ENCODE measurements at regions not wholly inside any gene's neighbourhood (a gene's known extent, or its start where the extent isn't known, plus 50 kb on each side); places are given as distances from the start of the nearest gene placed in this dataset.

DNA sequence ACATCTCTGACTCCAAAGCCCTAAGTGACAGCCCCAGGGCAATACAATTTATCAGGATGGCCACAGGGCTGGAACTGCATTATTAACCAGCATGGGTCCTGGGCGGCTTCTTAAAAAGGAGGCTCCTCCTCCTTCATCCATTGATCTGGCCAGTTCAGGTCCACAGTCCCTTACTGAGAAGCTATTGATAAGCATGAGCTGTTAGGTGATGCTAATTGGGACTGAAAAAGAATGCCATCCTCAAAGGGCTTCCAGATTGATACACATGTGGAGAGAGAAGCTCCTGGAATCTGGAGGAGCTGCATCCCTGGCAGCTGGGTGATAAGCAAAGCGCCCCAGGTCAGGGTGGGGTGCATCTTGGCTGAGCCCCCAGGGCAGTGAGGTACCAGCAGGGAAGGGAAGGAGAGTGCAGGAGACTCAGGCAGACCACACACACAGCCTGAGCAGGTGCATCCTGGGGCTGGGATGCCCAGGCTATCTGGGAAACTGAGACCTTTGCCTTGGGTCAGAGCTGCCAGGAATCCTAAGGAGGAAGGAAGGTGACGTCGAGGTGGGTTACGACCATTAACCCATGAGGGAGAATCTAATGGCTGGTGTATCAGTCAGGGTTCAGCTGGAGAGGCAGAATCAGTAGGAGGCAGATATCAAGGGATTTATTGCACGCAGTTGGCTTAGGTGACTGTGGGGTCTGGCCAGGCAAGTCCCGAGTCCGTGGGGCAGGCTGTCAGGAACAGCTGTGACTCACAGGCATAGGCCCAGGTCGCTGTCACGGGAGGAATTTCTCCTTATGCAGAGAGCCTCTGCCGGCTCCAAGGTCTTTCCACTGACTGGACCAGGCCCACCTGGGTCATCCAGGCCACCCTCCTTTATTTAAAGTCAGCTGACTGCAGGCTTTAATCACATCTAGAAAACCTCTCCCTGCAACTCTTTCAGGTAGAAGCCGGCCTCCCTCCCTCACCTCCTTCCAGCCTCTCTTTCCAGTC, 261.2 kb downstream of the BMP7 start:
- DNase-seq = no peak

DNA sequence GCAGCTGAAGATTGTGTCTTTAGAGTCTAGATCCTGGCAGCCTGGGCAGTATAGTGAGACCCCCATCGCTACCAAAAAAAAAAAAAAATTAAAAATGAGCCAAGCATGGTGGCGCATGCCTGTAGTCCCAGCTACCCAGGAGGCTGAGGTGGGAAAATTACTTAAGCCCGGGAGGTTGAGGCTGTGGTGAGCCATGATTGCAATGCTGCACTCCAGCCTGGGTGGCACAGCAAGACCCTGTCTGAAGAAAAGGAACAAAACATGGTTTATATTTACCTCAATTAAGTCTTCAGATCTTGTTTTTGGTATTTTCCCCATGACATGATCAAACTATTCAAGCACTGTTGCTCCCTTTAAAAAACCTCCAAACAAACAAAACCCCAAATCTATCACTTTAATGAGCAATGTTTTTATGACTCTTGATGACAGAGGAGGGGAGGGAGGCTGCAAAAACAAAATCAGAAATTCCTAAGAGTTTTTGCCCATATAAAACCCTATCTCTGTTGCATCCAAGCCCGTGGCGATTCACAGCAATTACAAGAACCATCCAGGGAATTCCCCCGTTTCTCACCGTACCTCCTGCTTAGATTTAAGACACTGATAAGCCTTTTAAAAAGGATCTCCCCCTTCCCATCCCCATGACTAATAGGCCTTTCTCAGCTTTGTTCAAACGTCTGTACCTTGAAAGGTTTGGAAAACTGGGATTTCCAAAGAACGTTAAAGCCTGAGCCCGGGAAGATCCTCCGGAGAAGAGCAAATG, 259.9 kb downstream of the BMP7 start:
- DNase-seq = no peak

DNA sequence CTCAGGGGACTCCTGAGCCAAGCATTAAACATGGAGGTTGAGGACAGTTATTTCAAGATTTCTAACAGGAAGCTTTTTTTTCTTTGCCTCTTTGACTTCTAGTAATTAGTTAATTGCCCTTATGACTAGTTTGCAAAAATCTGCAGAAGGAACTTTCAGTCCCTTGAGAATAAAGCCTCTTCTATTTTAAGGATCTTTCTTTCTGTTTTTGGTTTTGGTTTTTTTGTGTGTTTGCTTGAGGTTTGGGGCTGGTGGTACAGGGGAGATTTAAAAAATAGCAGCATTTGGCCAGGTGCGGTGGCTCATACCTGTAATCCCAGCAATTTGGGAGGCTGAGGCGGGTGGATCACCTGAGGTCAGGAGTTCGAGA, 259.3 kb downstream of the BMP7 start:
- DNase-seq = no peak

DNA sequence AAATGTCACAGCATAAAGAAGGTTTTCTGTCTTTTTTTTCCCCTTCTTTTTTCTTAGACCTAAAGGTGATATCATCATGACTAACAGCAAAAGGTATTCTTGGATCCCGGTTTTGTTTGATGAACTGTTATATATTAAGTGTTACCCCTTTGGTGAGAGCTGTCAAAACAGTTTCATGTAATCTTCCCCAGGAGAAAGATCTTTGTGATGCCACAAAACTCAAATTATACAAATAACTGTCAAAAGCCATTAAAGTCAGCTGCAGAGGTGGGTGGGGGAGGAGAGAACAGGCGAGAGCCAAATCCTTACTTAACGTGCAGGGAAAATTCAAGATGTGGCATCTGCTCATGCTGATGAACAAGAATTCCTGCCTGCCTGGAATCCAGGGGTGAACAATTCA, 258.2 kb downstream of the BMP7 start:
- no peak for DNase-seq

DNA sequence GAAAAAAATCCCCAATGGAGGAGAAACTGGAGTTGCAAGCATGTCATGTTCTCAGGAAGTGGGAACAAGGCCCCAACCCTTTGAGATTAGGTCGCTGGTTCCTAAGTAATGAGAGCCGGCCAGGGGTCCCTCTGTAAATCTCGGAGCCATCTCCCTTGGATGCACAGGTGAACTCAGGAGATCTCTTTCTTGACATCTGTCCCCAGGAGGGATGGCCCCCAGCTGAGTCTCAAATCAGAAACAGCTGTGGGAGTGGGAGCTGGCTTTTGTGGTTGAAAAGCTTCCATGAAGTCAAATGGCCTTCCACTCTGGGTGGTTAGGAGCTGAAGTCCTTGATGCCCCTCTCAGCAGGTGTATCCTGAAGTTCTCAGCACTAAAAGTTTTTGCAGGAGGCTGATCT, 257.1 kb downstream of the BMP7 start:
- DNase-seq = no peak

DNA sequence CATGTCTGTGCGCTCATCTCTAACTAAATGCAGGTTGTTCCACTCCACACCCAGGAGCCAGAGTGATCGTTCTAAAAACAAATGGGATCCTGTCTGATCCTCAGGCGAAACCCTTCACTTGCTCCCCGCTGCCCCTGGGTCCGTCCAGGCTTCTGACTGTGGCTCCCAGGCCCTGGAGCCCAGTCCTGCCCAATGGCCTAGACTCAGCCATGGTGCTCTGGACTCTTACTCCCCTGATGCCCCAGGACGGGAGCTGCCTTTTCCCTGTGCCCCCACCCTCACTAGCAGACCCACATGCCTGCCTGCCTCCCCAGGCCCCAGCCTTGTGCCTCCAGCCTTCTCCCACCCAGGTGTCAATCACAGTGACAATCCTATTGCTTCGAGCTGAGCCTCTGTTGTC, 256.7 kb downstream of the BMP7 start:
- no peak for DNase-seq

DNA sequence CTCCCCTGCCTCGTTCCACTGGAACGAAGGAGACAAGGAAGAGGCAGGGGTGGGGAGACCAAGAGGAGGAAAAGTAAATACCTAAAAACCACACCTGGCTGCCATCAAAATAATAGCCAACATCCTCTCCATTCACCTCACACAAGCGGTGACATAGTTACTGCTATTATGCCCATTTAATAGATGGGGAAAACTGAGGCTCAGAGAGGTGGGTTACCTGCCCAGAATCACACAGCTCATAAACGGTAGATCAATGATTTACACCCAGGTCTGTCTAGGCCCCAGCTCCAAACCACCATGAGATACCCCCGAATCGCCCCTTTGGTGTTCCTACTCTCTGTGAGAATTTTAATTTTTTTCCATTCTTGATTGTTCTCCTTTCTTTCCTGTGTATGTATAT, 253.8 kb downstream of the BMP7 start:
- no peak for DNase-seq

DNA sequence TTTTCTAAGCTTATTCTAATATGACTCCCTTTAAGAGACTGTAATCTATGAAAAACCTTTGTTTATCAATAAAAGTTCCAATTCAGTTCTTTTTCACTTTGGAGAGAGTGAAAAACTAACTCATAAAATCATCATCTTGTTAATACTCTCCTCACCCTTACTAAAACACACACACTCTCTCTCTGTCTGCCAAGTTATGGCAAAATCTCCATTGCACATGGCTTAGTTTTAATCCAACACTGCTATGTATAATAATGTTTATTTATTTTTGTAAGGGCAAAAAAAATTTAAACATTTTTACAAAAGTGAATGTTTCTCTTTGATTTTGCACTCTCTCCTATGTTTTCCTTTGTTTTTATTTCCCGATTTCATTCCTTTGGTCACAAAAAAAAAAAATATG, 253.2 kb downstream of the BMP7 start:
- DNase-seq = no peak

DNA sequence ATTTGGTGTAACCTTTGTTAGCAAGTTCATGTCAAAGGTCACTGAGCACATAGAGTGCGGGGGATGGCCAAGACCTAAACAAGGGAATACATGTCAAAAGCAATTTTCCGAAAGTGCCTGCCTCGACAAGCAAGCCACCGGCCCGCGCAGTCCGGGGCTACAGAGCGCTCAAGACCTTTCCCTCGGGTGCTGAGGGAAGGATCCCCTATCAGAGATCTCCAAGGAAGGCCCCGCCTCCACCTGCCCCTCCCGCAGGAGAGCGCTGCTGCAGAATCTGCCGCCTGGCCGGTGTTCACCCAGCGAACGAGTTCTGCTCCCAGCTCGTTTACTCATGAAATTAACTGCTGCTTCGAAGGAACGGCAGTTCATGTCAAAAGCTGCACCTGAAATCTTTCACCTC, 252.7 kb downstream of the BMP7 start:
- DNase-seq = no peak

DNA sequence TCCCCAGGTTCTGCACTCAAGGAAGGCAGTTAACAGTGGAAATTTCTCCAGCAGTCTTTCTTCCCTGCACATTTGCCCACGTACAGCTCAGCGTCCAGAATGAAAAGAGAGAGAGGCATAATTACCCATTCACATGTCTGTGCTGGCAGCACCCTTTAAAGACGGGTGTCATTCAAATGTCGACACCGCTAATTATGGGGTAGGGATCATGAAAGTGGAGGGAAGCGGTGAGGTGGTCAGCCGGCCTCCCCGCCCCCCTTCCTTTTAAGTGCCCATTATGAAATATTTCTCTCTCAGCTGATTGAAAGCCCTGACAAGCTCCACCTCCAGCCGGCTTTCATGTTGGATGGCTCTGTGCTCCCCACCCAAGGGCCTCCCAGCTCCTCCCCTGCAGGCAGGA, 246.1 kb downstream of the BMP7 start:
- no peak for DNase-seq

DNA sequence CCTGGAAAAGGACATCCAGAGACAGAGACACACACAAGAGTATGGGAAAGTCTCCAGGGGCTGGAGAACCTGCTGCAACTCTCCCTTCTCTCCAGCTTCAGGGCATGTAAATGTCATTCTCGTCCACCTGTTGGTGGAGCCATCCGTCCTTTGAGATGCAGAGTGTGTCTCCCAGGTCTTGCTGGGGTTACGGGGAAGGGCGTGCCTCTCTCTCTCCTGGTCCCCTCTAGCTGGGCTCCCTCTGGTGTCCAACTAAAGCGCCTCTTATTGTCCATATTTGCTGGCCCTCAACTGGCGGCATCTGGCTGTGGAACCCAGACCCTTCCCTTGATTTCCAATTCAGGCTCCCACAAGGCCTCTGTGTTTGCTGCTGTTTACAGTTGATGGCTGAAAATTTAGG, 244.1 kb downstream of the BMP7 start:
- DNase-seq = no peak

DNA sequence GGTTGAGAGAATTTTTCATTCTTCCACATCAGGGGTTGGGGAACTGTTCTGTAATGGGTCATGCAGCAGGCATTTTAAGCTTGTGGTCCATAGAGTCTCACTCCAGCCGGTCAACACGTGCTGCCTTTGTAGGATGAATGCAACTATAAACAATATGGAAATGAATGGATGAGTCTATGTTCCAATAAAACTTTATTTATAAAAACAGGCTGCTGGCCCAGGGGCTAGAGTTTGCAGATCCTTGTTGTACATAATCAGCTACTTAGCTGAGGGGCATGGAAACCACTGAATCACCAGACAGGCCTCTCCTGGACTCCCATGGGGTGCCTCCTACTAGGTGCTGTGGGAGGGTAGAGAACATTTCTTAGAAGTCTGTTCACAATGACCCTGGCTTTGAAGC, 243.4 kb downstream of the BMP7 start:
- no peak for DNase-seq

DNA sequence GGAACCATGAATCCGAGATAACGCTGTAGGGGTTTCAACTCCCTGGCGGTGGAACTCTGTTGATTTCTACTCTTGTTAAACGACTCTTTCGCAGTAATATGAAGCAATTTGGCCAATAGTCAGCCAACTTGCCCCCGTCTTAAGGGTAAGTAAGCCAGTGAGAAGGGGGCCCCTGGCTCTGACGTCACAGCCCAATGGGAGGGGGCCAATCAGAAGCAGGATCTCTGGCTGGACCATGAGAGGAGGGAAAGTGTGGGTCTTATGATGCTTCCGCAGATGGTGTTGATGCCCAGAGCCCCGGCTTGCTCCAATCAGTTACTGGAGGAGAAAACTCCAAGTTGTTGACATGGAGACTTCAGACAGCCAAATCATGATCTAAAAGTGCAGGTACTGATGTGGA, 242.4 kb downstream of the BMP7 start:
- DNase-seq = no peak

DNA sequence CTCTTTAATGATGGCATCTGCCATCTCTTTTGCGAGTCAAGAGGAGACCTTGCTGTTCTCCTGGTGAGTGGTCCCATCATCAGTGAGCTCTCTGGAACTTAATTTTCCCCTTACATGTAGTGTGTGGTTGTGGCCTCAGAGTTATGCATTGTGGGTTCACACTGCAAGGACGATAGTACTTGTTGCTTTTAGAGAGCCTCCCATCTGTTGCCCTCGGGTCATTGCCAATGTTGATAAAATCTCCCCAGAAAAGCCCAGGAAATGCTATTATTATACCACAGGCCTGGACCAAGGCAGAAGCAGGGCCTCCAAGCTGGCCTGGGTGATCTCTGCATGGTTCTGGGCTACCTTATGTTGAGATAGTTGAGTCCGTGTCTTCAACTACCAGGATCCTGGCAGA, 241.6 kb downstream of the BMP7 start:
- DNase-seq = no peak

DNA sequence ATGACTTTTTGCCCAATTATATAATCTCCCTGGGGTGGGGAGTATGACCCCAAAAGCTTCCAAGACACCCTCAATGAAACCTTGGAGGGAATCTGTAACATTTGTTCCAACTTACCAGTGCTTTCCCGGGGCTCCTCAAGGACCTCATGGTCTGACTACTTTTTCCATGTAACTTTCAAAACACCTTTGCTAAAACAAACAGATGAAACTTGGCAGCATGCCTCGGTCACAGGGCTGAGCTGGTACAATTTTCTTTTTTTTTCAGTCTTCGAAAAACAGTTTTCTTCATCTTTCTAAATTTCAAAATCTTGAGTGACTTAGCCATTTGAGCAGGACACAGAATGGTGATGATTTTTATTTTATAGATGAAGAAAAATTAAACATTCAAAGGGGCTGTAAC, 241.2 kb downstream of the BMP7 start:
- DNase-seq = no peak

DNA sequence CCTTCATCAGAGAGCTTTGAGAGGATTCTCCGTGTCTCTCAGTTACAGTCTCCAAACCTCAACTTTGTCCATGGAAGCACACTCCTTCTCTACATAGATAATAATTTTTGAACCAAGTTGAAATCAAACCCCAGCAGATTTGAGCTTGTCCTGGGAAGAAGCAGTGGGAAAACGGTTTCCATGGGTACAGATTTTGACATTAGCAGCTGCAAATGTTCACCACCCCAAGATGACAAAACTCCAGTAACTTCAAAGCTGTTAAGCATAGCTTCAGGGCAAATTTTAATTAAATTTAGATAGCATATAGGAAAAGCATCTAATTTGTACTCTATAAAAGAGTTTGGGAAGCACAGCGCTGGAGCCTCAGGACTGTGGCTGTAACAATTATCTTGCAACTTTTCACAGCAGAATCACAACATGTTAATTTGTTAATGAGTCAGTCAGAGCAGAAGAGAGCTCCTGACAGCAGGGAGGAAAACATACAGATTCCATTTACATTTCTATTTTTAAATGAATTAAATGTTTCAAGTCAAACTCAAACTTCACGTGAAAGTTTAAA, 240.7 kb downstream of the BMP7 start:
- no peak for DNase-seq

DNA sequence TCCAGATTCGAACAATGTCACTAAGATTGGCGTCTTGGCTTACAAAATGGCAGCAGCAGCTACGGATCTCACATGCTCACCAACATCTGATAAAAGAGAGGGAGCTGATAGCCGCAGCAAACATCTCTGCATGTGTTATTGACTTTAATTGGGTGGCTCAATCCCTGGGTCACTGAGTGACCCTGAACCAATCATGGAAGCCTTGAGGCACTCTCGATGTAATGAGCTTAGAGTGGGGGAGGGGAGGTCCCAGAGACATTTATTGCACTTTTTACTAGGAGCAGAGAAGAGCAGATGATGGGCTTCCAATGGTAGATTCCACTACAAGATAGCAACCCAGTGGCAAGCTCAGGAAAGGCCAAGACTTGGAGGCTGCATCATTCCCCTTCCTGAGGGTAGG, 238.7 kb downstream of the BMP7 start:
- no peak for DNase-seq

DNA sequence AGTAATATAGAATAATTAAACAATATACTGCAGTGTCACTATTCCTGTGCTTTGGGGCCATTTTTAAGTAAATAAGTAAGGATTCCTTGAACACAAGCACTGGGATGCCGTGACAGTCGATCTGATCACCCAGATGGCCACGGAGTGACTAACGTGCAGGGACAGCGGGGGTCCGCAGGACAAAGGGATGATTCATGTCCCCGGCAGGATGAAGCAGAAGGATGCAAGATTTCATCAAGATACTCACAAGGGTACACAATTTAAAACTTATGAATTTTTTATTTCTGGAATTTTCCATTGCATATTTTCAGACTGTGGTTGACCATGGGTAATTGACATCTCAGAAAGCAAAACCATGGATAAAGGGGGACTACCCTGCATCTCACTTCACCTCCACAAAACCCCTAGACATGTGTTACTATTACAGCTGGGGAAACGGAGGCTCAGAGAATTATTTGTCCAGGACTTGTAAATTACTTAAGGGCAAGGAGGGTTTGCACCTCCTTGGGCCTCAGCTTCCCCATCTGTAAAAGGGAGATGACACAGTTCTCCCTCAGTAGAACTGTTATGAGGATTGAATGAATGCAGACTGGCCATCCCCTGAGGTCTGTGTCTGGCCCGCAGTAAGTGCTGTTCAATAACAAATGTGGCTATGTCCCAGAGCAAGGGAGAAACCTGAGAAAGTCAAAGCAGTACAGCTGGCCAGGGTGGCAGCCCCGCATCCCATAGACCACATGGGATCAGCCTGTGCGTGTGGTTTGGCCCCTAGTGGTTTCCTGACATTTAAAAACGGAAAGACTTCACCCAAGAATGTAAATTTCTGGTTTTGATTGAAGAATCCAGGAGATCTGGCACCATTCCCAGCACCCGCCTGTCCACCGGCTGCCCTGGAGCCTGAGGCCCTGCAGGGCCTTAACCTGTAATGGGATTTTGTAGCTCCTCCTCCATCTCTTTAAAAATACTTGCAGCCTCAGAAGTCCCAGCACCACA, 235.5 kb downstream of the BMP7 start:
- no peak for DNase-seq

DNA sequence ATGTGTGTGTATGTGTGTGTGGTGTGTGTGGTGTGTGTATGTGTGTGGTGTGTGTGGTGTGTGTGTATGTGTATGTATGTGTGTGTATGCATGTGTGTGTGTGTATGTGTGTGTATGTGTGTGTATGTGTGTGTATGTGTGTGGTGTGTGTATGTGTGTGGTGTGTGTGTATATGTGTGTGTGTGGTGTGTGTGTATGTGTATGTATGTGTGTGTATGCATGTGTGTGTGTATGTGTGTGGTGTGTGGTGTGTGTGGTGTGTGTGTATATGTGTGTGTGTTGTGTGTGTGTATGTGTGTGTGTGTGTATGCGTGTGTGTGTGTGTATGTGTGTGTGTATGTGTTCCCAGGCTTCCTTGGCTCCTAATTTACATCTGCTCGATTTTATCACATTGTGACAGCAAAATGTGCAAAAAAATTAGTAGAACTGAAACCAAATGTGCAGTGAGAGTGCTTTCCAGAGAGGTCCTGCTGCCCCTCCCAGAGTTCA, 234.5 kb downstream of the BMP7 start:
- no peak for DNase-seq

DNA sequence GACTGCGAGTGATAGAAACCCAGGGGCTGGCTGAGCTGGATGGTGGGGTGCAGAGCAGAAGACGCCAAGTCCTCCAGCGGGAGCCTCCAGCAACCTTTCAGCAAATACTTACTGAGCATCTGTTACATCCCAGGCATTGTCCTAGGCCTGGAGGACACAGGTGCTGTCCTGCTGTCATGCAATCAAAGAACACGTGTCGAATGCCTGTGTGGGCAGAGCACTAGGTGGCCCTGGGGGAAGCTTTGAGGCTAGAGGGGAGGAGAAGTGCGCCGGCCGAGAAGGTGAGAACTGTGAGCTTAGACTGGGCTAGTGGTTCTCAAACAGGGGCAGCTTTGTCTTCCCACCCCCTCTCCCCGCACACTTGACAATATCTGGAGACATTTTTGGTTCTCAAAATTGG, 233.6 kb downstream of the BMP7 start:
- no peak for DNase-seq

DNA sequence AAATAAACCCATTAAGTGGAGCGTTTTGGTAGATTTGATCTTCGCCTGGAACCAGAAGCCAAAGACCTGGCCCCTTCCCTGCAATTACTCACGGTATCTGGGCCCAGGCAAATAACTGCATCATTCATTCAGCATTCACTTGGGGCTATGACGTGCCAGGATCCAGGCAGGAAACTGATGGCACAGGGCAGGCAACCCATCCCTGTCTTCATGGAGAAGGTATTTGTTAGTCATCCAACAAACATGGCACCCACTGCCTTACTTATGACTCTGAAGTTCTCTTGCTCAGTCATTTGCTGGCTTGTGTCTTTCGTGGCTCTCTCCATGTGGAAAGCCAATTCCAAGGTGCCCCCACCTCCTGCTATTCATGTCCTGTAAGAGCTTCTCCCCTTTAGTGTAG, 232.4 kb downstream of the BMP7 start:
- DNase-seq = no peak

DNA sequence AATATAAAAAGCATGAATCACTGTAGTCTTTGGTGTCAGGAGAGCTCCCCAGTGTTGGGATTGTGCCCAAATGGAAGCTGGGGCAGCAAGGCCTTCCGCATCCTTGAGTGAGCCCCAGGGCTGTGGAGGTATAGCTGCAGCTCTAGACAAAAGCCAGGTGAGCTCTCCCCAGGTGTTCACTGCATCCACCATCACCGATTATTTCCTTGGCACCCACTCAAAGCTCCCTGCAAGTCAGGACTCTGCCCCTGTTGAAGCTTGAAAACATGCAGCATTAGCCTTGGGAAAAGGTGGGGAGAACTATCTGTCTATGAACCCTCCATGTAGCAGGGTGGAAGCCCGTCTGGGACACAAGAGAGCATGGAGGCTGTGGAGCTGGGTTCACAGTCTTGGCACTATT, 228.8 kb downstream of the BMP7 start:
- no peak for DNase-seq
